MM.1S (cell line): ENCODE measurements at regions not wholly inside any gene's neighbourhood (a gene's known extent, or its start where the extent isn't known, plus 50 kb on each side); places are given as distances from the start of the nearest gene placed in this dataset.

ENCODE experiments used
- DNase-seq: peaks from one replicate; pipeline ENCODE4 v3.0.0-alpha.2; 2015
- H2AFZ ChIP-seq: fragments of 300-600 bp; sonication (generic); 2 replicates; pipeline ENCODE4 v1.6.0; 2016; ENCODE audit warnings: antibody characterized with exemption, low read length
- H3F3A ChIP-seq: fragments of 300-600 bp; sonication (generic); 2 replicates; pipeline ENCODE4 v1.6.1; 2016; ENCODE audit warnings: mild to moderate bottlenecking, antibody characterized with exemption, low read length, moderate library complexity, mixed read lengths; ENCODE audit not compliant: insufficient read depth
- H3K27ac ChIP-seq: fragments of 300-600 bp; sonication (generic); 2 replicates; pipeline ENCODE4 v1.5.1; 2016; ENCODE audit warnings: mild to moderate bottlenecking, low read length
- H3K27me3 ChIP-seq: fragments of 300-600 bp; sonication (generic); replicated peaks from 2 replicates; pipeline ENCODE4 v1.6.0; 2016; ENCODE audit warnings: low read length; ENCODE audit not compliant: insufficient read depth
- H3K36me3 ChIP-seq: fragments of 300-600 bp; sonication (generic); replicated peaks from 2 replicates; pipeline ENCODE4 v1.6.1; 2016; ENCODE audit warnings: mild to moderate bottlenecking, low read length, mixed read lengths; ENCODE audit not compliant: insufficient read depth
- H3K4me1 ChIP-seq: fragments of 300-600 bp; sonication (generic); 2 replicates; pipeline ENCODE4 v1.6.1; 2016; ENCODE audit warnings: low read length, mixed read lengths
- H3K4me2 ChIP-seq: fragments of 300-600 bp; sonication (generic); 2 replicates; pipeline ENCODE4 v1.6.0; 2016; ENCODE audit warnings: low read depth, low read length
- H3K4me3 ChIP-seq: fragments of 300-600 bp; sonication (generic); 2 replicates; pipeline ENCODE4 v1.5.1; 2016; ENCODE audit warnings: low read length, mixed read lengths
- H3K79me2 ChIP-seq: fragments of 300-600 bp; sonication (generic); 2 replicates; pipeline ENCODE4 v1.6.1; 2016; ENCODE audit warnings: mixed run types, low read length, mixed read lengths
- H3K9ac ChIP-seq: fragments of 300-600 bp; sonication (generic); 2 replicates; pipeline ENCODE4 v1.6.1; 2016; ENCODE audit warnings: low read length, mixed read lengths
- H3K9me2 ChIP-seq: fragments of 300-600 bp; sonication (generic); replicated peaks from 2 replicates; pipeline ENCODE4 v1.6.1; 2016; ENCODE audit warnings: mild to moderate bottlenecking, low read length, mixed read lengths; ENCODE audit not compliant: insufficient read depth
- H3K9me3 ChIP-seq: fragments of 300-600 bp; sonication (generic); replicated peaks from 2 replicates; pipeline ENCODE4 v1.6.1; 2016; ENCODE audit warnings: mild to moderate bottlenecking, low read length, mixed read lengths; ENCODE audit not compliant: insufficient read depth
- H4K20me1 ChIP-seq: fragments of 300-600 bp; sonication (generic); 2 replicates; pipeline ENCODE4 v1.6.1; 2016; ENCODE audit warnings: mild to moderate bottlenecking, low read length, moderate library complexity, mixed read lengths; ENCODE audit not compliant: insufficient read depth
- CTCF ChIP-seq: fragments of 300-600 bp; sonication (generic); IDR thresholded peaks from 2 replicates; pipeline ENCODE4 v1.5.1; 2016; ENCODE audit warnings: antibody characterized with exemption, low read length, mixed read lengths
- EZH2 ChIP-seq: fragments of 300-600 bp; sonication (generic); optimal IDR thresholded peaks from 2 replicates; pipeline ENCODE3; 2017; ENCODE audit warnings: low read depth, mild to moderate bottlenecking, antibody characterized with exemption, low read length, mixed read lengths
- EZH2phosphoT487 ChIP-seq: fragments of 300-600 bp; sonication (generic); IDR thresholded peaks from 2 replicates; pipeline ENCODE4 v1.6.1; 2018; ENCODE audit warnings: antibody characterized with exemption, low read length

- no peak overlapping the region for H2AFZ ChIP-seq
- H3K36me3 ChIP-seq: no peaks in the 10 kb centered on the region
- H4K20me1 ChIP-seq: no peaks in the 10 kb centered on the region
- H3F3A ChIP-seq: no peaks in the 10 kb centered on the region
- no peaks in the 10 kb centered on the region for H3K9me2 ChIP-seq
- H3K4me2 ChIP-seq: no peak overlapping the region
- no peak overlapping the region for H3K9ac ChIP-seq
- H3K4me1 ChIP-seq: no peaks in the 10 kb centered on the region
- no peak for DNase-seq
- H3K27ac ChIP-seq: no peak overlapping the region
- no peak for TF ChIP-seq EZH2phosphoT487
- no peak for TF ChIP-seq CTCF
- TF ChIP-seq EZH2: no peak
- no peaks in the 10 kb centered on the region for H3K79me2 ChIP-seq
- H3K27me3 ChIP-seq: no peaks in the 10 kb centered on the region
- H3K4me3 ChIP-seq: no peak overlapping the region
- H3K9me3 ChIP-seq: no peaks in the 10 kb centered on the region
Measured at GRCh38 chr14:26897196-26897595, 299.4 kb upstream of the NOVA1 start.

GRCh38 chr14:26905229-26905628, 307.4 kb upstream of the NOVA1 start:
- Histone ChIP-seq H3K27ac (no peak overlapping the region), H3K9me2 (no peaks in the 10 kb centered on the region), H3K36me3 (no peaks in the 10 kb centered on the region), H3K79me2 (no peaks in the 10 kb centered on the region), H3K4me3 (no peak overlapping the region), H3K4me2 (no peak overlapping the region), H4K20me1 (no peaks in the 10 kb centered on the region), H3K27me3 (no peaks in the 10 kb centered on the region), H2AFZ (no peak overlapping the region), H3K4me1 (no peaks in the 10 kb centered on the region), H3K9ac (no peak overlapping the region), H3K9me3 (no peaks in the 10 kb centered on the region), H3F3A (no peaks in the 10 kb centered on the region)
- TF ChIP-seq EZH2phosphoT487: no peak
- no peak for TF ChIP-seq EZH2
- TF ChIP-seq CTCF: no peak
- DNase-seq: no peak

GRCh38 chr14:26913786-26914185, 316.0 kb upstream of the NOVA1 start:
- Histone ChIP-seq H2AFZ (no peak overlapping the region), H3K4me3 (no peak overlapping the region), H3K4me2 (no peak overlapping the region), H3K9me2 (no peaks in the 10 kb centered on the region), H3K9ac (no peak overlapping the region), H3K79me2 (no peaks in the 10 kb centered on the region), H3K27me3 (no peaks in the 10 kb centered on the region), H3K27ac (no peak overlapping the region), H3K36me3 (no peaks in the 10 kb centered on the region), H3K9me3 (no peaks in the 10 kb centered on the region), H3K4me1 (no peaks in the 10 kb centered on the region), H4K20me1 (no peaks in the 10 kb centered on the region), H3F3A (no peaks in the 10 kb centered on the region)
- TF ChIP-seq EZH2phosphoT487: no peak
- no peak for TF ChIP-seq CTCF
- TF ChIP-seq EZH2: no peak
- DNase-seq: no peak
